ENCODE measurements at regions not wholly inside any gene's neighbourhood (a gene's known extent, or its start where the extent isn't known, plus 50 kb on each side); places are given as distances from the start of the nearest gene placed in this dataset.
"Not testable (repeated sequence)": the region's sequence is repeated elsewhere in the genome, so short reads cannot be mapped to it uniquely, and the experiment has no call there.

DNA sequence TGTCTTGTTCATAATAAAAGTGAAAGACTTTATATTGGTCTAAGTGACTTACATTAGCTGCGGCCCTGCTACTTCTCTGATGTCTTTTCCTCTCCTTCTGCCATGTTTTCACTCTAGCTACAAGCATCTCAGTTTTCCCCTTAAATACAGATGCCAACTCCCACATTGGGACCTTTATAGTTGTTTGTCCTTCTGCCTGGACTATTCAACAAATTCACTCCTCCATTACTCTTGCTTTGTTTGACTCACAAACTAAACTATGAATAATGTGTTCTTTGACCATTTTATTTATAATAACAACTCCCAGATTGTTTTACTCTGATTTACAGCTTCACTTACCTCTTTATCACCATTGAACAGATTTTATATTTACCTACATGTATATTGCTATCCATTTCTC is 1369.9 kb downstream of the SI start:
- DNase-seq (ENCODE audit: low read depth): no peak
- no peak overlapping the region for H3K4me3 ChIP-seq (ENCODE audit: control insufficient read depth, low read depth, low read length)
- TF ChIP-seq CTCF (conservative IDR thresholded peaks at IDR 0.05; ENCODE audit: control insufficient read depth, insufficient read depth, low read depth, low read length): no peak

- TF ChIP-seq CTCF (conservative IDR thresholded peaks at IDR 0.05; ENCODE audit: control insufficient read depth, insufficient read depth, low read depth, low read length): no peak
- no peak overlapping the region for H3K4me3 ChIP-seq (ENCODE audit: control insufficient read depth, low read depth, low read length)
- DNase-seq (ENCODE audit: low read depth): no peak
These were observed 1370.6 kb downstream of the SI start for GRCh38 chr3:163707659-163708058.

DNA sequence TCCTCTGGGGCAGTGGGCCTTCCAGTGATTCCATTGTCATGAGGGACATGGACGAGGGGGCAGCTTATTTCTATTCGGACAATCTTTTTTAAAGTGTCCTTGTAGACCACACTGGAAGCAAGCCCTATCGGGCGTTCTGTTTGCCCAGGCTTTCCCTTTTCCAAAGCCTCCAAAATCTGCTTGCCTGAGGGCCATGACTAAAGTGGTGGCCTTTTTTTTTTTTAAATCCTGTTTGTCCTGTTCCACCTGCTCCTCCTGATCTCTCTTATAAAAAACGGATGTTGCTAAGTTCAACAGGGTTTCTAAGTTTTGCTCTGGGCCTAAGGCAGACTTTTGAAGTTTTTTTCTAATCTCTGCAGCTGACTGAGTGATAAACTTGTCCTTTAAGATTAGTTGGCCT is 1380.1 kb downstream of the SI start:
- DNase-seq (ENCODE audit: low read depth); H3K4me3 ChIP-seq (ENCODE audit: control insufficient read depth, low read depth, low read length): not testable (repeated sequence)

- TF ChIP-seq CTCF (conservative IDR thresholded peaks at IDR 0.05; ENCODE audit: control insufficient read depth, insufficient read depth, low read depth, low read length): no peak
- no peak overlapping the region for H3K4me3 ChIP-seq (ENCODE audit: control insufficient read depth, low read depth, low read length)
- no peak for DNase-seq (ENCODE audit: low read depth)
These were observed 1385.8 kb downstream of the SI start for GRCh38 chr3:163692494-163692893.

- TF ChIP-seq CTCF (conservative IDR thresholded peaks at IDR 0.05; ENCODE audit: control insufficient read depth, insufficient read depth, low read depth, low read length): no peak
- DNase-seq (ENCODE audit: low read depth): no peak
These were observed 1393.6 kb downstream of the SI start for GRCh38 chr3:163684651-163685050.

DNA sequence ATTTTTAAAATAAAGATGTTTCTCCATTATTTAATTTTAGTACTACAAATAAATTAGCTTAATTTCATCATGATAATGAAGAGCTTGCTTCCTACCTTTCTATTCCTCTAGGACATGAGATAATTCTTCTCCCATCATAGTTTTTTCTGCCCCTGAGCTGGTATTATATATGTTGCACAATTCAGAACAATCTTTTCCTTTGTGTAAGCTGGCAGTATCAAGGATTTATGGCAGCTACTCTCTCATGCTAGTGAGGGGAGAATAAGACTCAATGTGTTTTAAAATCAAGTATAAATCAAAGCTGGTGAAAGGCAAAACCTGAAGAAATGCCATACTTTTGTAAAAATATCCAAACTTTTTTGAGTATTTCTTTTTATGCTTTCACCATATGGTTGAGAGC is 1405.3 kb downstream of the SI start:
- TF ChIP-seq CTCF (conservative IDR thresholded peaks at IDR 0.05; ENCODE audit: control insufficient read depth, insufficient read depth, low read depth, low read length): no peak
- no peak overlapping the region for H3K4me3 ChIP-seq (ENCODE audit: control insufficient read depth, low read depth, low read length)
- DNase-seq (ENCODE audit: low read depth): no peak

More at GRCh38 chr3:163684651-163685050, 1393.6 kb downstream of the SI start:
- no peak overlapping the region for H3K4me3 ChIP-seq (ENCODE audit: control insufficient read depth, low read depth, low read length)

DNA sequence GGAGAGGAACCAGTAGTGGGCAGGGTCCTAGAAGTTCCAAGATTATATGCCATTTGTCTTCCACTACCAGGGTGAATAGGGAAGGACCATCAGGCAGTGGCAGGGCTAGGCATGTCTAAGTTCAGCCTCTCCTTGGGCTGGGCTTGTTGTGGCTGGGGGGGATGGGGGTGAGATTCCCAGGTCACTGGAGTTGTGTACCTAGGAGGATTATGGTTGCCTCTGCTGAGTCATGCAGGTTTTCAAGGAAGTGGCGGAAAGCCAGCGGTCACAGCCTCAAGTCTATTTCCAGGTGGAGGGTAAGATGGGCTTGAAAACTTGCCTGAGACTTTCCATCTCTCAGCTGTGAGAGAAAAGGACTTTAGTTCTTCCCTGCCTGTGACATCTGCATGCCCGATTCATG is 1407.1 kb downstream of the SI start:
- H3K4me3 ChIP-seq (ENCODE audit: control insufficient read depth, low read depth, low read length): no peak overlapping the region
- no peak for TF ChIP-seq CTCF (conservative IDR thresholded peaks at IDR 0.05; ENCODE audit: control insufficient read depth, insufficient read depth, low read depth, low read length)
- no peak for DNase-seq (ENCODE audit: low read depth)
